DMS114 treated with DMSO at 0.1 percent for 48 hours (cell line): ENCODE measurements at regions not wholly inside any gene's neighbourhood (a gene's known extent, or its start where the extent isn't known, plus 50 kb on each side); places are given as distances from the start of the nearest gene placed in this dataset.

Experiments used
- DNase-seq: peaks from one replicate; lab custom pipeline; 2025; ENCODE audit not compliant: unreplicated experiment; lab: John Stamatoyannopoulos, UW

GRCh38 chr1:192713921-192714320 is 78.0 kb downstream of the RGS13 start:
- DNase-seq: no peak

DNA sequence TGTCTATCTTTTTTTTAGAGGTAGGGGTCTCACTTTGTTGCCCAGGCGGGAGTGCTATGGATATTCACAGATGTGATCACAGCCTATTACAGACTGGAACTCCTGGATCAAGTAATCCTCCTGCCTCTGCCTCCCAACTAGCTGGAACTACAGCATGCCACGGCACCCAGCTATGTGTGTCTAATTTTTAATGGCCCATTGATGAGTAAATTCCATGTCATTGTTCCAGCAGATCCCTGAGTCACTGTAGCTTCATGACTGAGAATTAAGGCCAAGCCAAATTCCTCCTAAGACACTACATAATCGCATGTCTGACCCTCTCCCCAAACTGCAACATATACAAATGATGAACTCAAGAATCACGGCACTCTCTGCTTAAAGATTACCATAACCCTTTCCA is 84.2 kb upstream of the RGS2 start:
- DNase-seq: no peak

DNA sequence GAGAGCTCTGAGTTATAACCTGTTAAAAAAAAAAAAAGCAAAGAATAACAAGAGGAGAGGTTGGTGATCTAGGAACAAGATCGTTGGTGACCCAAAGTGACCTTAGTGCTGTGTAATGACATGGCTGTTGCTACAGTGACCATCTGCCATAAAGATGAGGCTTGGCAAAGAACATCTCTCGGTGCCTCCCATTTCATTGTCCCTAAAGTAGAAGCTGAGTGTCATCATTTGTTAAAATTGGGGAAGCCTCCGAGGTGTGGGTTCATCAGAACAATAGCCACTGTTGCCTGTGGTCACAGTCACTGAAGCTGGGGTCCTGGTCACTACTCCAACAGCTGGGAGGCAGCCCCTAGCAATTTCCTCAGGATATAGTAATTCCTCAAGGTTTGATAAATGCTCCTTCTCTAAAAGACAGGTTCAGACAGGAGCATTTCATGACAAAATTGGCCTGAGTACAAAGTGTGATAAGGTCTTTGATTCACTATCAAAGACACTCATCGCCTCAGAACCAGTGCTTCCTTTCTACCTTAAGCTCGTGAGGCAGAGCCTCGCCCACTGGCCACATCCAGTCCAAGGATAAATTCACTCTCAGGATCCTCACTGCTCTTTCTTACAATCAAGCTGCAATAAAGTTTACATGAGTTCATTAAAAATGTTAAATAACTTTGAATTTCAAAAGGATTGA is 81.9 kb upstream of the RGS2 start:
- no peak for DNase-seq

GRCh38 chr1:192729500-192729899 is 79.3 kb upstream of the RGS2 start:
- DNase-seq: no peak

DNA sequence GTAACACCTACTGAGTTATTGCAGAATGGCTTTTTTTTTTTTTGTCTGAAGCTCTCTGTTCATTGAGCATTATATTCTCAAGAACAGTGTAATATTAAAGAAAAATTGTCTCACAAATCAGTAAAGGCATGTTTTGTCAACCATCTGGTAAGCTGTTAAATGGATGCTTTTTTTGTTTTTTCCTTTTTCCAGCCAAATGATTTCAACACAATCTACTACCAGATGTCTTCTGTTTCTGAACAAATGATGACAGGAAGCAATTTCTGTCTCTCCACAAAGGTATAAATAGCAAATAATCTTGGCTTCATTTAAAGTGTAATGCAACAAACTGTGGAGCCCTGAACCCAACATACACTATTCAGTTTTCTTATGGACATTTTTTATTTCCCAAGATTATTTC is 78.6 kb upstream of the RGS2 start:
- no peak for DNase-seq

DNA sequence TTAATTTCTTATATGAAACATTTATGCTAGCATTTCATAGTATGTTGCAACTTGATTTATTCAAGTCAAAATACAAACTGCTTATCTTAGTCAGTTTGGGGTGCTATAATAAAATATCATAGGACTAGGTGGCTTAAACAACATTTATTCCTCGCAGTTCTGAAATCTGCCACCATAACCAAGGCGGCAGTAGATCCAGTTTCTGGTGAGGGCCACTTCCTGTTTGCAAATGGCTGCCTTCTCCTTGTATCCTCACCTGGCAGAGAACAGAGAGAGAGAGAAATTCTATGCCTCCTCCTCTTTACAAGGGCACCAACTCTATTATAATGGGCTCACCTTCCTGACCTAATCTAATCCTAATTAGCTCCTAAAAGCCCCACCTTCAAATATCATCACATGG is 76.1 kb upstream of the RGS2 start:
- no peak for DNase-seq

- no peak for DNase-seq
Measured at GRCh38 chr1:192735298-192735915, 73.4 kb upstream of the RGS2 start.

GRCh38 chr1:192737306-192737705 is 71.5 kb upstream of the RGS2 start:
- no peak for DNase-seq

DNA sequence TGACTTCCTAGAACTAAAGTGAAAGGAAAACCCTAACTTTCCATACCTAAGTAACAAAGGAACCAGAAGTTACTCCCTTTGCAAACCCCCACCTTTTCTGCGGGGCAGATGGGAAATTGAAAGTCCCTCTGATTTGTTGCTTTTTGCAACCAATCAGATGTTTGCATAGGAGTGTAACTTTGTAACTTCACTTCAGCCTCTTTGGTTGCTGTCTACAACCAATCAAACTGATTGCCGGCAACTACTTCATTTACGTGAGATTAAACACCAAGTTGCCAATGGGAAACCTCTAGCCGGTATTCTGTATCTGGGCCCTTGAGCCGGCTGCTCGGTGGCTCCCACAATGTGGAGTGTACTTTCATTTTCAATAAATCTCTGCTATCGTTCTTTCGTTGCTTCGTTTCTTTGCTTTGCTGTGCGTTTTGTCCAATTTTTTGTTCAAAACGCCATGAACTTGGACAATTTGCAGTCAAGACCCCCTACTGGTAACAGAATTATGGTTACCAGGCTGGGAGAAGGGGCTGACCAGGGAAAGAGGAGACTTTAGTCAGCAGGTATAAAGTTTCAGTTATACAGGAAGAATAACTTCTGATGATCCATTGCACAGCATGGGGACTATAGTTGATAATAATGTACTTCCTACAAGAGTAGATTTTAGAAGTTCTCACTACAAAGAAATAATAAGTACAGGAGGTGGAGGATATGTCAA is 69.2 kb upstream of the RGS2 start:
- peak; percentile 37 for DNase-seq

- DNase-seq: no peak
Measured at GRCh38 chr1:192740214-192740613, 68.6 kb upstream of the RGS2 start.

GRCh38 chr1:192741095-192741494 is 67.7 kb upstream of the RGS2 start:
- DNase-seq: no peak

DNA sequence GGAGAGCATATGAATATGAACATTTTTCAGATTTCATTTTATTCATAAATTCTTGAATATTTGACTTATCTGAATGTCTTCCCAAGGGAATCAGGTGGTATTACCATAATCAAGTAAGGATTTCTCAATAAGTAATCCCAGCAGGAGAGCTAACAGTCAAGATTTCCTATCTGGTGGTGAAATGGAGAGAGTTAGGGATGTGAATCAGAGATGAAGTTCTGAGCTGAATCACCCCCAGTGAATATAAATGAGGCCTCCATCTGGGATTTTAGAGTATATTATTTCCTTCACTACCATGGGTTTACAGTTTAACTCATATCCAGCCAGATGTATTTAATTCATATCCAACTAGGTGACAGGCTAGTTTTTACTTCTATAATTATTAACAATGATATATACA is 61.5 kb upstream of the RGS2 start:
- DNase-seq: no peak

GRCh38 chr1:192747943-192748342 is 60.9 kb upstream of the RGS2 start:
- DNase-seq: no peak

DNA sequence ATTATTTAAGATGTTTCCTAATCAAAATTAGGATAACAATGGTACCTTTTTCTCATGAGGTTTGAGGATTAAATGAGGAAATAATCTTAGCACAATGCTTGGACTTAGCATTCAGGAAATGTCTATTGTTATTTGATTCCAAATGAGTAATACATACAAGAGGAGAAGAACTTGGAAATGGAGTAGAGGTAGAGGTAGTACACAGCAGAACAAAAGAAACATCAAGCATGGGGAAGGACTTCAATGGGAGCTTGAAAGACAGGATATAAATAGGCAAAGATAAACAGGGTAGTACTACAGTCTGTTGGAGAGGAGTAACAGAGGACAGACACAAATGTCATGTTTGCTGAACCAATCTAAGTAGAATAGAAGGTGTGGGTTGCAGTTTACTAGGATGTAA is 59.5 kb upstream of the RGS2 start:
- DNase-seq: no peak

DNA sequence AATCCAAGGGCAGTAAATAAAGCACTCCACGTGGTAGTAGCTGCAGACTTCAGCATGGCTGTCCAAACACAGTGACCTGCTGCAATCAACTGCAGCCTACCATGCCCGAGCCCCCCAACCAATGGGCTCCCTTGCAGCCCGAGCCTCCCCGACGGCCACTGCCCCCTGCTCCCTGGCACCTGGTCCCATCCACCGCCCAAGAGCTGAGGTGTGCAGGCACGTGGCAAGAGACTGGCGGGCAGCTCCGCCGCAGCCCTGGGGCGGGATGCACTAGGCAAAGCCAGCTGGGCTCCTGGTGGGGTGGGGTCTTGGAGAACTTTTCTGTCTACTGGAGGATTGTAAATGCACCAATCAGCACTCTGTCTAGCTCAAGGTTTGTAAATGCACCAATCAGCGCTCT is 57.6 kb upstream of the RGS2 start:
- no peak for DNase-seq

DNA sequence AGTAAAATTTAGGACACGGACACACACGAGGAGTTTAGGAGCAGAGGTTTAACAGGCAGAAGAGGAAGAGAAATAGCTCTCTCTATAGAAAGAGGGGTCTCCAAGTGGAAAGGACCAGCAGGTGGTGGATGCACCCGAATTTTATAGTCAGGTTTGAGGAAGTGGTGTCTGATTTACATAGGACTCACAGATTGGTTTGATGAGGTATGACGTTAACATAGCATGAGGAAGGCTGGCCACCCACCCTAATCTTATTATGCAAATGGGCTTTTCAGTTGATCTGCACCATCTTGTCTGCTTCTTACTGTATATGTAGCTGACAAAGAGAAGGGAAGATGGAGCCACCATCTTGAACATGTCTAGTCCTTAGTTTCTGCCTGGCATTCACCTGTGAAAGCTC is 52.5 kb upstream of the RGS2 start:
- no peak for DNase-seq

DNA sequence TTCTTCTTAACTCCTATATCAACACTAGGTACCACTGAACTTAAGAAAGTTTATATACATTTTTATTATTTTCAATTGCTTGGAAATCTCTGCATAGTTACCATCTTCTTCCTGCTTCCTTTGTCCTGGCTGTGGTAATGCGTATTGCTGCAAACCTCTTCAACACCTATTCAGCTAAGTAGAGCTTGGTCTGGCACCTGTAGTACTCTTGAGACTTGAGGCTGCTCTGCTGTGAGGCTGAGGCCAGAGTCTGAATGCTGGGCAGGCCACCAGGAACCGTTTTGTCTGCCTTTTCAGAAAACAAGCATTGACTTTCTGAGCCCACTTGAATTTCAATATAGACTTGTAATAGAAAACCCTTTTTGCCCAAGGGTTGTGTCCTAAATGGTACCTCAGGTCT is 52.0 kb upstream of the RGS2 start:
- no peak for DNase-seq

GRCh38 chr1:192758492-192758891 is 50.3 kb upstream of the RGS2 start:
- no peak for DNase-seq
